NB4 (cell line): ENCODE measurements at regions not wholly inside any gene's neighbourhood (a gene's known extent, or its start where the extent isn't known, plus 50 kb on each side); places are given as distances from the start of the nearest gene placed in this dataset.

ENCODE experiments used
- DNase-seq: peaks from one replicate; pipeline ENCODE4 v3.0.0; 2010; ENCODE audit warnings: low read depth
- H3K4me3 ChIP-seq: one replicate; pipeline ENCODE4 v1.5.1; 2011; ENCODE audit warnings: mild to moderate bottlenecking, low read depth, low read length, moderate library complexity
- MYC ChIP-seq: IDR thresholded peaks from 2 replicates; pipeline ENCODE4 v1.6.1; 2011; ENCODE audit warnings: low read depth, low read length
- POLR2A ChIP-seq: IDR thresholded peaks from 2 replicates; pipeline ENCODE4 v1.6.1; 2011; ENCODE audit warnings: mild to moderate bottlenecking; ENCODE audit not compliant: insufficient read length; ENCODE audit errors: extremely low read depth
- TF ChIP-seq, protein P1 (sequence below): IDR thresholded peaks from 2 replicates; pipeline ENCODE4 v1.6.1; 2011; ENCODE audit warnings: low read depth, low read length
- TF ChIP-seq, protein P2 (sequence below): IDR thresholded peaks from one replicate; pipeline ENCODE4 v1.5.1; 2012; ENCODE audit warnings: low read depth, low read length

DNA sequence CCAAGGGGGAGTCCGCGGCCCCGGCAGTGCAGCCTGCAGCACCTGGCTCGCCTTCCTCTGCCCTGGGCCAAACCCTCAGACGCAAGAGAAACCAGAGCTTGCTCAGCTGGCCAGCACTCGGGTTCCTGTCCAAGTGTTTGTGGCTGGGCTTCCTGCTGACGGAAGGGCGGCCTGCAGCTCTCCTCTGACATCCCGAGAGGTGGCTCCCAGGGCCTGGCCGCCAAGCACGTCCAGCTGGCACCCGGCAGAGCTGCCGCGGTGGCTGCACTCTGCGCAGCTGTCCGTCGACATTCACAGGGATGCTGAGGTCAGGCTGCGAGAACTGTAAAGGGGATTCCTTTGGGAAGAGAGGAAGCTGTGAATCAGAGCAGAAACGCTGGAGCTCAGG lies 85.6 kb downstream of the CPN2 start:
- no peak for DNase-seq
- TF ChIP-seq, protein P1, sequence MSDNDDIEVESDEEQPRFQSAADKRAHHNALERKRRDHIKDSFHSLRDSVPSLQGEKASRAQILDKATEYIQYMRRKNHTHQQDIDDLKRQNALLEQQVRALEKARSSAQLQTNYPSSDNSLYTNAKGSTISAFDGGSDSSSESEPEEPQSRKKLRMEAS, result no peak
- TF ChIP-seq POLR2A (no peak), MYC (no peak)
- TF ChIP-seq, protein P2, sequence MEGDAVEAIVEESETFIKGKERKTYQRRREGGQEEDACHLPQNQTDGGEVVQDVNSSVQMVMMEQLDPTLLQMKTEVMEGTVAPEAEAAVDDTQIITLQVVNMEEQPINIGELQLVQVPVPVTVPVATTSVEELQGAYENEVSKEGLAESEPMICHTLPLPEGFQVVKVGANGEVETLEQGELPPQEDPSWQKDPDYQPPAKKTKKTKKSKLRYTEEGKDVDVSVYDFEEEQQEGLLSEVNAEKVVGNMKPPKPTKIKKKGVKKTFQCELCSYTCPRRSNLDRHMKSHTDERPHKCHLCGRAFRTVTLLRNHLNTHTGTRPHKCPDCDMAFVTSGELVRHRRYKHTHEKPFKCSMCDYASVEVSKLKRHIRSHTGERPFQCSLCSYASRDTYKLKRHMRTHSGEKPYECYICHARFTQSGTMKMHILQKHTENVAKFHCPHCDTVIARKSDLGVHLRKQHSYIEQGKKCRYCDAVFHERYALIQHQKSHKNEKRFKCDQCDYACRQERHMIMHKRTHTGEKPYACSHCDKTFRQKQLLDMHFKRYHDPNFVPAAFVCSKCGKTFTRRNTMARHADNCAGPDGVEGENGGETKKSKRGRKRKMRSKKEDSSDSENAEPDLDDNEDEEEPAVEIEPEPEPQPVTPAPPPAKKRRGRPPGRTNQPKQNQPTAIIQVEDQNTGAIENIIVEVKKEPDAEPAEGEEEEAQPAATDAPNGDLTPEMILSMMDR, result no peak
- H3K4me3 ChIP-seq, result no peak overlapping the region

DNA sequence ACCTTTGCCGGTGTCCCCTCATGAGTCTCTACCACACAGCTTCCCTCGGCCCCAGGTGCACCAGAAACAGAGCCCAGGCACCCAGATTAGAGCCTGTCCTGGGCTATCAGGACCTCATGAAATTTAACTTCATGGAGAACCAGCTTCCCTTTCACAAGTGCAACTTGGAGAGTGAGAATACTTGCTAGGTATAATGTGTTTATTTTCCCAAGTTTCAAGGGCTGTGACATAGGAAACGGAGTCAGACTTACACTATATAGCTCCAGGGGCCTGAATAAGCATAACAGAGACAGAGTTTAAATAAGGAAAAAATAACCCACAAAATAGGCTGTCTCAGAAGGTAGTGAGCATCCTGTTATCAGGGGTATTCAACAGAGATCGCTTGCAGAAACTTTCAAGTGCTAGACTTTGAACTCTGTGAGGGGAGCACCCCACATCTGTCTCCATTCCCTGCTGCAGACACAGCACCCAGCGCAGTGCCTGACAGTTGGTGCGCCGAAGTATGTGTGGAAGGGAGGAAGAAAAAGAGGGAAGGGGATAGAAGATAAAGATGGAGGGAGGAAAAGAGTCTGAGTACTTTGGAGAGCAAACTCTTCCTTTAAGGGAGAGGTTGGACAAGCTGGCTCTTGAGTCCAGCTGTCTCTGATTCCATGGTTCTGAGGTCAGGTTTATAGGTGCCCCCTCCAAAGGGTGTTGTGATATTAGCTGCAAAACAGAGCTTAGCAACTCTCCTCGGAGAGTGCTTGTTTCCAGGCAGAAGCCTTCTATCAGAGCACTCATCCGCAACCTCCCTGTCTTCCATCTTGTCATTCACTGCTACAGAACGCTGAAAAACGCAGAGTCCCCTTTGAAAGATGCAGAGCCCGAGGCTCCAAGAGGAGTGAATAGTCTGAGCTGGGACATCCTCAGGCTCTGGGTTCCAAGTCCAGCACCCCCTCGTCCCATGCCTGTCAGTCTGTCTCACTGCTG lies 84.8 kb downstream of the CPN2 start:
- H3K4me3 ChIP-seq, result no peak overlapping the region
- TF ChIP-seq, protein P1, result no peak
- TF ChIP-seq MYC, result no peak
- TF ChIP-seq, protein P2, result no peak
- TF ChIP-seq POLR2A, result no peak
- no peak for DNase-seq

DNA sequence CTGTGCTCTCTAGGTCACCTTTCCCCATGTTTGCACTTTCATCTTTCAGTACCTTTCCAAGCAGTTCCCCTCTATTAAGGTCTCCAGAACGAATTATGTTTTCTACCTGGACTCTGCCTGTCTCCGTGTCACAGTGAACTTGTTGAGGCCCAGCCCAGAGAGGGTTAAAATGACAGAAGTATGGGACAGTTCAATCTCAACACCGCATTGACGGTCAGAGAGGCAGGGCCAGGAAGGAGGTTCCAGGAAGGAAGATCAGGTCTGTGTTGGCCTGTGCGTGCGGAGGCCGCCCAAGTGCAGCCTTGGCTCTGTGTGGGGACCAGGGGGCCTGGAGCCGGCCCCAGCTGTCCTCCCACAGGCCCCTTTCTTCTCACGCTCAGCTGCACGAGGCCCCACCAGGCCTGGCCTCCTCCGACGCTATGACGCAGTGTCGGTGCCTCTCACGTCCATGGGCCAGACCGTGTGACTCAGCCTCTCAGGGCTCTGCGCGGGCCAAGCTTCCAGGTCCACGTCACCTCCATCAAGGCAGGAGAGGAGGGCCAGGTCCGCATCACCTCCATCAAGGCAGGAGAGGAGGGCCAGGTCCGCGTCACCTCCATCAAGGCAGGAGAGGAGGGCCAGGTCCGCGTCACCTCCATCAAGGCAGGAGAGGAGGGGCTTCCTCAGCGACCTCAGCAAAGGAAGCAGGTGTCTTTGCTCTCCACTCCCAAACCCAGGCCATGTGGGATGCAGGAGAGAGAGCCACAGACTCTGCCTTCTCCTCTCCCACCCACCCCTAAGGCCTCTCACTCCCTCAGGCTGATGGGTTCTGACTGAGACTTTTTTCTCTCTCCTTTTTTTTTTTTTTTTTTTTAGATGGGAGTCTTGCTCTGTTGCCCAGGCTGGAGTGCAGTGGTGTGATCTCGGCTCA lies 83.1 kb downstream of the CPN2 start:
- DNase-seq, result no peak
- no peak overlapping the region for H3K4me3 ChIP-seq
- no peak for TF ChIP-seq MYC
- TF ChIP-seq, protein P1, result no peak
- no peak for TF ChIP-seq POLR2A
- TF ChIP-seq, protein P2, result no peak

DNA sequence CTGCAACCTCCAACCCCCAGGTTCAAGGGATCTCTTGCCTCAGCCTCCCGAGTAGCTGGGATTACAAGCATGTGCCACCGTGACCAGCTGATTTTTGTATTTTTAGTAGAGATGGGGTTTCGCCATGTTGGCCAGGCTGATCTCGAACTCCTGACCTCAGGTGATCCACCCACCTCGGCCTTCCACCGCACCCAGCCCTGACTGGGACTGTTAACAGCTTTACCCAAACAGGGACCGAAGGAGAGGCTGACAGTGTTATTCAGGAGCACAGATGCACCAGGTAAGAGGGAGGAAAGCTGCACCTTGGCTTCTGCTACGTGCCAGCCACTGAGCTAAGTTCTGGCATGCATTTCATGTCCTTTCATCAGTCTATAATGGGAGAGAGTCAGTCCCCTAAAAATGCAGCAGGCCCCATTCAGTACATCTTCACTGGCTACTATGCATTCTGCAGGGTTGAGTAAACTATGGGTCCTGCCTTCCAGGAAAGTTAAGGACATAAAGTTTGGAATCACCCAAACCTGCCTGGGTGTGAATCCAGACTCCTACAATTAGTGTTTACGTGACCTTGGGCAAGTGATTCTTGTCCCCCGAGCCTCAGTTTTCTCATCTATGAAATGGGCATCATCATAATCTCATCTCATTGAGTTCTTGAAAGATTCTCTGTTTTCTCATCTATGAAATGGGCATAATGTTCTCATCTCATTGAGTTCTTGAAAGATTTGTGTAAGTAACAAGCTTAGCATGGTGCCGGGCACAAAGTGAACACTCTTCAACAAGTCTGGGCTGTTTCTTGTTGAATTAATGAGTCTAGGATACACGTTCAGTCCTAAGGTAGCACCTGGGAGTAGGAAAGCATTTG lies 82.2 kb downstream of the CPN2 start:
- TF ChIP-seq, protein P1, result no peak
- TF ChIP-seq POLR2A (no peak), MYC (no peak)
- TF ChIP-seq, protein P2, result no peak
- no peak for DNase-seq

DNA sequence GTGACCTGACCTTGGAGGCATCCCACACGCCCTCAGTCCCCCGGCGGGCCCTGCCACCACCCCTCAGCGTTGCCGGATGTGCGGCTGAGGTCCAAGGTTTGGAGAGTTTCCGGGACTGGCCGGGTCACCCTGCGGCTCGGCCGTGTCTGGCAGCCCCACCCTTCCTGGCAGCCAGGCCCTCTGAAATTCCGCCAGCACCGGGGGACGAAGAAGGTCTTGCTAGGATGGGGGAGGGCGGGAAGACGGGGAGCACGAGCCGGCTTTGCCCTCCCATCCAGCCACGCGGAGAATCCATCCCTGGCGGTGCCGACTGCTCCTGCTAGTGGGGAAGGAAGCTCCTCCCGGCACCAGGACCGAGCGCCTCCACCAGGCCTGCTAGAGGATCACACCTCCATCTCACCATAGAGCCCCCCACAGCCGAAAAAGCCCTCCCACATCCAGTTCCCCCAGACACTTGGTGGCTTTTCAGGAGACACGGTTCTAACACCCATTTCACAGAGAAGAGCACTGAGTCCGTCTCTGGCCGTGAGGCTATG lies 81.5 kb downstream of the CPN2 start:
- no peak for DNase-seq
- TF ChIP-seq POLR2A (no peak), MYC (no peak)
- TF ChIP-seq, protein P1, result no peak
- TF ChIP-seq, protein P2, result no peak
- H3K4me3 ChIP-seq, result no peak overlapping the region

More for the DNA sequence above, 82.2 kb downstream of the CPN2 start:
- no peak overlapping the region for H3K4me3 ChIP-seq
